DMS53 (cell line): ENCODE measurements at regions not wholly inside any gene's neighbourhood (a gene's known extent, or its start where the extent isn't known, plus 50 kb on each side); places are given as distances from the start of the nearest gene placed in this dataset.
"Not testable (repeated sequence)": the region's sequence is repeated elsewhere in the genome, so short reads cannot be mapped to it uniquely, and the experiment has no call there.

Experiments used
- DNase-seq: peaks from one replicate; lab custom pipeline; 2025; lab: John Stamatoyannopoulos, UW

GRCh38 chr5:148741766-148742165 is 84.6 kb upstream of the ADRB2 start:
- not testable (repeated sequence) for DNase-seq

GRCh38 chr5:148744380-148744779 is 82.0 kb upstream of the ADRB2 start:
- DNase-seq = not testable (repeated sequence)

- no peak for DNase-seq
These were observed 79.4 kb upstream of the ADRB2 start for GRCh38 chr5:148746826-148747535.

GRCh38 chr5:148747536-148747906 is 78.9 kb upstream of the ADRB2 start:
- no peak for DNase-seq

- no peak for DNase-seq
These were observed 77.6 kb upstream of the ADRB2 start for GRCh38 chr5:148748702-148749392.

- DNase-seq = no peak
These were observed 75.8 kb upstream of the ADRB2 start for GRCh38 chr5:148750614-148751013.

- DNase-seq = no peak
These were observed 75.4 kb upstream of the ADRB2 start for GRCh38 chr5:148751025-148751424.

- not testable (repeated sequence) for DNase-seq
These were observed 74.0 kb upstream of the ADRB2 start for GRCh38 chr5:148752375-148752774.

- DNase-seq = no peak
These were observed 67.3 kb upstream of the ADRB2 start for GRCh38 chr5:148759101-148759500.

- no peak for DNase-seq
These were observed 65.3 kb upstream of the ADRB2 start for GRCh38 chr5:148760945-148761638.

GRCh38 chr5:148763996-148764395 is 62.4 kb upstream of the ADRB2 start:
- DNase-seq = no peak

- no peak for DNase-seq
These were observed 61.4 kb upstream of the ADRB2 start for GRCh38 chr5:148765061-148765460.

- no peak for DNase-seq
These were observed 57.5 kb upstream of the ADRB2 start for GRCh38 chr5:148768806-148769415.

GRCh38 chr5:148769941-148770340 is 56.5 kb upstream of the ADRB2 start:
- DNase-seq = no peak

- DNase-seq = no peak
These were observed 52.1 kb upstream of the ADRB2 start for GRCh38 chr5:148774313-148774712.

GRCh38 chr5:148776261-148776660 is 50.1 kb upstream of the ADRB2 start:
- DNase-seq = no peak
